ENCODE measurements at regions not wholly inside any gene's neighbourhood (a gene's known extent, or its start where the extent isn't known, plus 50 kb on each side); places are given as distances from the start of the nearest gene placed in this dataset.

DNA sequence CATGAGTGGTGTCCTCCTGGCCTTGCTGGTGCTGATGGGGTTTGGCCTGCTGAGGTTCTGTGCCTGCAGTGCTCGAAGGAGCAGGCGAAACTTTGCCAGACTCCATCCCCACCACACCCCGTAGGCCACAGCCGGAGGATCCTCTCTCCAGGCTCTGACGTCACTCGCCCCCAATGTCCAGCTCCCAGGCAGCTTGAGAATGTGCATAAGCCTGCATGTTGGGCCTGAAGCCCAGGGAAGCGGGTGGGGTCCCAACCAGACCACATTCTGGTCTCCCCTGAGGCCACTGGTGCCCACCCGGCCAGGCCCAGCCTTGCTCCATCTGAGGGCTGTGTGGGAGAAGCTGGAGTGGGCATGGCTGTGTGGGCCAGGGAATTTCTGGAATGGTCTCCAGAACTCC lies 109.8 kb downstream of the ASB7 start:
- no peaks in the 10 kb centered on the region for H3K36me3 ChIP-seq (ENCODE audit: insufficient read depth, low read length)

DNA sequence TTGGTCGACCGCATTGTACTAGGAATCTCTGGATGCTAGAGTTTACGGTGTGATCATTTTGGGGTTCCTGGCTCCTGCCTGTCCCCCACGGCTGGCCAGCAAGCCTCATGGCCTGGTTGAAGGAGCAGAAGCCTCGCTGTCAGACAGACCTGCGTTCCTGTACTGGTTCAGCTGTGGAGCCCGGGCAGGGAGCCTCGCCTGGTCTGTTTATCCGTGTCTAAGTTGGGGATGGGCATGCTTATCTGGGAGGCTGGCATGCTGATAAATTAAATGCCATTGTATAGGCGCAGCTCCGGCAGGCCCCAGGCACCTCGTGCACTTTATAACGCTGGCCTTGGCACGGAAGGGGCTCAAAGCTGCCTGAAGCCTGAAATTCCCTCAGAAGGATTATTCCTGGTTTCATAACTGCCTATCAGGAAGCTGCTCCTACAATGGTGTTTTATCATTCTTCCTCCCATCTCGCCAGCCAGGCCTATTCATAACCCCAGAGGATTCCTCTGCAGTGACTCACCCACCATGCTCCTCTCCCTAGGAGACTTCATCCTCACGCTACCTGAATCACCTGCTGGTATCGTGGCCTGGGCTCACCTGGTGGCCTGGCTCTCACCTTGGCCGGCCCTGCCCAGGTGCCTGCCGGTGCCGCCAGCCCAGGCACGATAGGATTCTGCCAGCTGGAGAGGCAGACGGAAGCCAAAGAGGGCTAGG lies 110.9 kb downstream of the ASB7 start:
- no peak overlapping the region for H3K9ac ChIP-seq (ENCODE audit: low read depth, low read length)
- ATAC-seq (ENCODE audit: insufficient read depth, low read depth) (no peak), DNase-seq (no peak)
- H3K79me2 ChIP-seq (ENCODE audit: insufficient read depth, low read length) = no peaks in the 10 kb centered on the region
- no peak overlapping the region for H3K4me2 ChIP-seq (ENCODE audit: insufficient read depth, low read length)
- no peaks in the 10 kb centered on the region for H3K27me3 ChIP-seq (ENCODE audit: insufficient read depth, low read length, poor library complexity)
- H3K27ac ChIP-seq (ENCODE audit: low read length) = no peak overlapping the region
- H3K36me3 ChIP-seq (ENCODE audit: insufficient read depth, low read length) = no peaks in the 10 kb centered on the region
- no peak overlapping the region for H3K4me3 ChIP-seq (ENCODE audit: low read depth in 1 of 2, low read length in 2 of 2)
- H3K9me3 ChIP-seq (ENCODE audit: insufficient read depth, low read length, severe bottlenecking) = no peaks in the 10 kb centered on the region
- TF ChIP-seq EZH2 (IDR thresholded peaks at IDR 0.05; ENCODE audit: borderline replicate concordance, low read depth, low read length, severe bottlenecking) = no peak
- TF ChIP-seq, protein P1, sequence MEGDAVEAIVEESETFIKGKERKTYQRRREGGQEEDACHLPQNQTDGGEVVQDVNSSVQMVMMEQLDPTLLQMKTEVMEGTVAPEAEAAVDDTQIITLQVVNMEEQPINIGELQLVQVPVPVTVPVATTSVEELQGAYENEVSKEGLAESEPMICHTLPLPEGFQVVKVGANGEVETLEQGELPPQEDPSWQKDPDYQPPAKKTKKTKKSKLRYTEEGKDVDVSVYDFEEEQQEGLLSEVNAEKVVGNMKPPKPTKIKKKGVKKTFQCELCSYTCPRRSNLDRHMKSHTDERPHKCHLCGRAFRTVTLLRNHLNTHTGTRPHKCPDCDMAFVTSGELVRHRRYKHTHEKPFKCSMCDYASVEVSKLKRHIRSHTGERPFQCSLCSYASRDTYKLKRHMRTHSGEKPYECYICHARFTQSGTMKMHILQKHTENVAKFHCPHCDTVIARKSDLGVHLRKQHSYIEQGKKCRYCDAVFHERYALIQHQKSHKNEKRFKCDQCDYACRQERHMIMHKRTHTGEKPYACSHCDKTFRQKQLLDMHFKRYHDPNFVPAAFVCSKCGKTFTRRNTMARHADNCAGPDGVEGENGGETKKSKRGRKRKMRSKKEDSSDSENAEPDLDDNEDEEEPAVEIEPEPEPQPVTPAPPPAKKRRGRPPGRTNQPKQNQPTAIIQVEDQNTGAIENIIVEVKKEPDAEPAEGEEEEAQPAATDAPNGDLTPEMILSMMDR (IDR thresholded peaks at IDR 0.05; ENCODE audit: borderline replicate concordance, extremely low read depth, low read length, poor library complexity, severe bottlenecking) = no peak
- no peaks in the 10 kb centered on the region for H4K20me1 ChIP-seq (ENCODE audit: insufficient read depth, low read length)
- no peaks in the 10 kb centered on the region for H3K4me1 ChIP-seq (ENCODE audit: insufficient read depth, low read length)
- H2AFZ ChIP-seq (ENCODE audit: low read depth, low read length) = no peak overlapping the region

More for the DNA sequence above, 109.8 kb downstream of the ASB7 start:
- H3K79me2 ChIP-seq (ENCODE audit: insufficient read depth, low read length) = no peaks in the 10 kb centered on the region
- DNase-seq (no peak), ATAC-seq (ENCODE audit: insufficient read depth, low read depth) (no peak)
- H3K4me1 ChIP-seq (ENCODE audit: insufficient read depth, low read length) = no peaks in the 10 kb centered on the region
- no peaks in the 10 kb centered on the region for H3K27me3 ChIP-seq (ENCODE audit: insufficient read depth, low read length, poor library complexity)
- no peak overlapping the region for H3K4me3 ChIP-seq (ENCODE audit: low read depth in 1 of 2, low read length in 2 of 2)
- H2AFZ ChIP-seq (ENCODE audit: low read depth, low read length) = no peak overlapping the region
- TF ChIP-seq, protein P1 (IDR thresholded peaks at IDR 0.05; ENCODE audit: borderline replicate concordance, extremely low read depth, low read length, poor library complexity, severe bottlenecking) = no peak
- TF ChIP-seq EZH2 (IDR thresholded peaks at IDR 0.05; ENCODE audit: borderline replicate concordance, low read depth, low read length, severe bottlenecking) = no peak
- no peak overlapping the region for H3K4me2 ChIP-seq (ENCODE audit: insufficient read depth, low read length)
- H4K20me1 ChIP-seq (ENCODE audit: insufficient read depth, low read length) = no peaks in the 10 kb centered on the region
- no peaks in the 10 kb centered on the region for H3K9me3 ChIP-seq (ENCODE audit: insufficient read depth, low read length, severe bottlenecking)
- H3K9ac ChIP-seq (ENCODE audit: low read depth, low read length) = no peak overlapping the region
- no peak overlapping the region for H3K27ac ChIP-seq (ENCODE audit: low read length)

DNA sequence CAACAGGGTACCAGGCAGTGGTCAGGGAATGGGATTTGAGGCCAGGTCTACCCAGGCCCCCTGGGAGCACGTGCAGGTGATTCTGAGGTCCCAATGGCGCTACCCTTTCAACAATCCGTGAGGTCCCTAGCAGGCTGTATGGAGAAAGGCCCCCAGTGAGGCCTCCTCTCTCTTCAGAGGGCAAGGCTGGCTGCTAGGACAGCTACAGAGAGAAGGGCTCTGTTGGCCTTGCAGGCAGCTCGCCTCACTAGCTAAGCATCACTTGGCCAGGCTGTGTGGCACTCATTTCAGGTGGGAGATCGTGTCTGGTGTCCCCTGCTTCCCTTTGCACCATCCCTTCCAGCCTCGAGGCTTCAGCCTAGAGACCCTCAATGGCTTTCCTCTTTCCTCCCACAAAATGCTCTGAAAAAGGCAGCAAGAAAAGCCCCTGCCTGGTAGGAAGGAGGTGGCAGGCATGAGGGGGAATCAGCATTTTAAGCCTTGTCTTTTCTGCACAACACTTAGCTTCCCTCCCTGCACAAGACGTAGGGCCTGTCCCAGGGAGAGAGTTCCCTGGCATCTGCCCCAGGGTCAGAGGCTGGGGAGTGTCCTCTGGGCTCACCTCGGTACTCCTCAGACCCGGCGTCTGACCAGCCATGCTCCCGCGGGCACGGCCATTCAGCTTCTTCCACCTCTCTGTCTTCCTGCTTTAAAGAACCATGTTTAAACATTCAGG lies 111.8 kb downstream of the ASB7 start:
- H4K20me1 ChIP-seq (ENCODE audit: insufficient read depth, low read length) = no peaks in the 10 kb centered on the region
- no peak overlapping the region for H3K4me3 ChIP-seq (ENCODE audit: low read depth in 1 of 2, low read length in 2 of 2)
- no peaks in the 10 kb centered on the region for H3K4me1 ChIP-seq (ENCODE audit: insufficient read depth, low read length)
- TF ChIP-seq EZH2 (IDR thresholded peaks at IDR 0.05; ENCODE audit: borderline replicate concordance, low read depth, low read length, severe bottlenecking) = no peak
- TF ChIP-seq, protein P1 (IDR thresholded peaks at IDR 0.05; ENCODE audit: borderline replicate concordance, extremely low read depth, low read length, poor library complexity, severe bottlenecking) = no peak
- no peaks in the 10 kb centered on the region for H3K9me3 ChIP-seq (ENCODE audit: insufficient read depth, low read length, severe bottlenecking)
- H3K79me2 ChIP-seq (ENCODE audit: insufficient read depth, low read length) = no peaks in the 10 kb centered on the region
- H3K27ac ChIP-seq (ENCODE audit: low read length) = no peak overlapping the region
- H3K36me3 ChIP-seq (ENCODE audit: insufficient read depth, low read length) = no peaks in the 10 kb centered on the region
- no peak overlapping the region for H3K4me2 ChIP-seq (ENCODE audit: insufficient read depth, low read length)
- ATAC-seq (ENCODE audit: insufficient read depth, low read depth) (no peak), DNase-seq (no peak)
- H3K9ac ChIP-seq (ENCODE audit: low read depth, low read length) = no peak overlapping the region
- H3K27me3 ChIP-seq (ENCODE audit: insufficient read depth, low read length, poor library complexity) = no peaks in the 10 kb centered on the region
- H2AFZ ChIP-seq (ENCODE audit: low read depth, low read length) = no peak overlapping the region
